SK-N-SH (cell line): ENCODE measurements at regions not wholly inside any gene's neighbourhood (a gene's known extent, or its start where the extent isn't known, plus 50 kb on each side); places are given as distances from the start of the nearest gene placed in this dataset.

Experiments
- CTCF ChIA-PET: fragments of 300-600, 350-600 bp; formaldehyde crosslinking; extraction: SDS; loops from one replicate; lab custom pipeline; 2021; lab: Yijun Ruan, JAX
- POLR2A ChIA-PET: fragments of 350-600 bp; sonication (Branson Sonifier 250); formaldehyde crosslinking; extraction: SDS; loops from one replicate; lab custom pipeline; 2020; ENCODE audit warnings: antibody characterized with exemption, inconsistent platforms; lab: Yijun Ruan, JAX
- DNase-seq: peaks from one replicate; pipeline ENCODE4 v3.0.0; 2012
- H2AFZ ChIP-seq: fragments of 200-600 bp; sonication (generic); 2 replicates; pipeline ENCODE4 v1.8.1; 2016; ENCODE audit warnings: antibody characterized with exemption, mild to moderate bottlenecking, low read depth
- H3F3A ChIP-seq: fragments of 200-600 bp; sonication (generic); replicated peaks from 2 replicates; pipeline ENCODE3; 2016; ENCODE audit warnings: antibody characterized with exemption, mild to moderate bottlenecking; ENCODE audit not compliant: insufficient read depth
- H3K27ac ChIP-seq, 2 experiments: fragments of 200-500 bp in 1 of 2; fragments of 200-600 bp in 1 of 2; sonication (Bioruptor generic) in 1 of 2; sonication (generic), shearing (Covaris generic) in 1 of 2; 2 replicates each; pipeline versions ENCODE4 v1.5.1 to v1.6.1; 2014 to 2016; ENCODE audit warnings: low read depth in 2 of 2, inconsistent platforms in 1 of 2, low read length in 1 of 2, mild to moderate bottlenecking in 1 of 2, mixed read lengths in 1 of 2
- H3K27me3 ChIP-seq: fragments of 200-600 bp; sonication (generic), shearing (Covaris generic); 2 replicates; pipeline ENCODE4 v1.6.1; 2016; ENCODE audit warnings: mixed run types; ENCODE audit not compliant: insufficient read depth
- H3K36me3 ChIP-seq, 2 experiments: fragments of 200-500 bp in 1 of 2; fragments of 200-600 bp in 1 of 2; sonication (Bioruptor generic) in 1 of 2; sonication (generic) in 1 of 2; replicated peaks in 1 of 2; 2 replicates each; pipeline versions ENCODE3 to v1.5.1; 2014 to 2016; ENCODE audit warnings: low read length in 1 of 2, mild to moderate bottlenecking in 1 of 2; ENCODE audit not compliant: insufficient read depth in 2 of 2, control insufficient read depth in 1 of 2
- H3K4me1 ChIP-seq, 2 experiments: fragments of 200-500 bp in 1 of 2; fragments of 200-600 bp in 1 of 2; sonication (Bioruptor generic) in 1 of 2; sonication (generic), shearing (Covaris generic) in 1 of 2; 2 replicates each; pipeline versions ENCODE4 v1.5.1 to v1.6.1; 2014 to 2016; ENCODE audit warnings: low read depth in 1 of 2, low read length in 1 of 2, mixed run types in 1 of 2; ENCODE audit not compliant: insufficient read depth in 2 of 2, control insufficient read depth in 1 of 2
- H3K4me2 ChIP-seq: fragments of 200-600 bp; sonication (generic), shearing (Covaris generic); 2 replicates; pipeline ENCODE4 v1.6.1; 2017; ENCODE audit warnings: mixed run types
- H3K4me3 ChIP-seq, 2 experiments: fragments of 200-500 bp in 1 of 2; fragments of 200-600 bp in 1 of 2; sonication (Bioruptor generic) in 1 of 2; sonication (generic), shearing (Covaris generic) in 1 of 2; 2 replicates each; pipeline versions ENCODE4 v1.5.1 to v1.8.1; 2014 to 2016; ENCODE audit warnings: low read depth in 2 of 2, inconsistent platforms in 1 of 2, low read length in 1 of 2, mild to moderate bottlenecking in 1 of 2, mixed read lengths in 1 of 2, moderate library complexity in 1 of 2
- H3K79me2 ChIP-seq: fragments of 200-600 bp; sonication (generic); 2 replicates; pipeline ENCODE4 v1.8.1; 2017; ENCODE audit warnings: mild to moderate bottlenecking; ENCODE audit not compliant: insufficient read depth
- H3K9ac ChIP-seq: fragments of 200-600 bp; sonication (generic); 2 replicates; pipeline ENCODE4 v1.6.1; 2017; ENCODE audit warnings: mixed run types
- H3K9me2 ChIP-seq: fragments of 200-600 bp; sonication (generic); 2 replicates; pipeline ENCODE4 v1.6.1; 2017; ENCODE audit warnings: mixed run types
- H3K9me3 ChIP-seq: fragments of 200-600 bp; sonication (generic); 2 replicates; pipeline ENCODE4 v1.6.1; 2017; ENCODE audit warnings: mixed run types, mild to moderate bottlenecking, moderate library complexity
- H4K20me1 ChIP-seq: fragments of 200-600 bp; sonication (generic); 2 replicates; pipeline ENCODE4 v1.6.1; 2017; ENCODE audit warnings: mild to moderate bottlenecking, mixed run types; ENCODE audit not compliant: insufficient read depth
- CHD2 ChIP-seq: fragments of 150-350 bp; IDR thresholded peaks from 2 replicates; pipeline ENCODE4 v1.6.1; 2018; ENCODE audit warnings: low read length; ENCODE audit not compliant: partially characterized antibody
- CTCF ChIP-seq: fragments of 200-600 bp; sonication (generic); IDR thresholded peaks from 2 replicates; pipeline ENCODE4 v1.6.1; 2017; ENCODE audit warnings: antibody characterized with exemption, mild to moderate bottlenecking, moderate library complexity
- EP300 ChIP-seq, 2 experiments: IDR thresholded peaks; 2 replicates each; pipeline versions ENCODE4 v1.4.0 to v1.6.1; 2012; ENCODE audit warnings: borderline replicate concordance in 1 of 2, low read depth in 1 of 2, low read length in 1 of 2
- EZH2phosphoT487 ChIP-seq: fragments of 200-600 bp; sonication (generic); IDR thresholded peaks from 2 replicates; pipeline ENCODE4 v1.6.1; 2017; ENCODE audit warnings: low read depth, mixed run types, mild to moderate bottlenecking, antibody characterized with exemption, moderate library complexity, borderline replicate concordance
- FOSL2 ChIP-seq: IDR thresholded peaks from 2 replicates; pipeline ENCODE4 v1.4.0; 2012; ENCODE audit warnings: low read depth, mild to moderate bottlenecking, moderate library complexity, borderline replicate concordance
- FOXM1 ChIP-seq: IDR thresholded peaks from 2 replicates; pipeline ENCODE4 v1.4.0; 2012; ENCODE audit warnings: low read depth, mild to moderate bottlenecking
- GATA2 ChIP-seq: sonication (generic); formaldehyde crosslinking; IDR thresholded peaks from 2 replicates; pipeline ENCODE4 v1.5.0; 2020; ENCODE audit warnings: mild to moderate bottlenecking, missing genetic modification reagents
- JUND ChIP-seq: IDR thresholded peaks from 2 replicates; pipeline ENCODE4 v1.4.0; 2012
- MXI1 ChIP-seq: IDR thresholded peaks from 2 replicates; pipeline ENCODE4 v1.6.1; 2012; ENCODE audit warnings: mild to moderate bottlenecking, low read depth, low read length, improper control_type of control experiment
- NFIC ChIP-seq: IDR thresholded peaks from 2 replicates; pipeline ENCODE4 v1.4.0; 2012; ENCODE audit warnings: borderline replicate concordance
- PBX3 ChIP-seq: IDR thresholded peaks from 2 replicates; pipeline ENCODE4; 2012
- RAD21 ChIP-seq: IDR thresholded peaks from 2 replicates; pipeline ENCODE4 v1.6.1; 2012; ENCODE audit warnings: mild to moderate bottlenecking, low read length
- RCOR1 ChIP-seq: fragments of 150-350 bp; IDR thresholded peaks from 2 replicates; pipeline ENCODE4 v1.6.1; 2017; ENCODE audit warnings: antibody characterized with exemption, low read length
- REST ChIP-seq: IDR thresholded peaks from 2 replicates; pipeline ENCODE4 v1.6.1; 2012; ENCODE audit warnings: mild to moderate bottlenecking, low read depth, low read length, moderate library complexity
- RXRA ChIP-seq: IDR thresholded peaks from 2 replicates; pipeline ENCODE4 v1.4.0; 2012; ENCODE audit warnings: low read depth, mild to moderate bottlenecking, borderline replicate concordance
- TAF1 ChIP-seq: IDR thresholded peaks from 2 replicates; pipeline ENCODE4 v1.6.1; 2012; ENCODE audit warnings: low read depth, mild to moderate bottlenecking, low read length, moderate library complexity, borderline replicate concordance
- TCF12 ChIP-seq: IDR thresholded peaks from 2 replicates; pipeline ENCODE4 v1.4.0; 2012
- TEAD4 ChIP-seq: IDR thresholded peaks from 2 replicates; pipeline ENCODE4 v1.4.0; 2012; ENCODE audit warnings: mild to moderate bottlenecking, borderline replicate concordance; ENCODE audit not compliant: insufficient read depth
- WGBS: methylation state at CpG from one replicate; pipeline ENCODE4 v1.1.6; 2017; ENCODE audit warnings: low lambda C conversion rate; 5-methylcytosine and 5-hydroxymethylcytosine counted together

- Histone ChIP-seq H2AFZ (no peak overlapping the region), H3K27ac (no peak overlapping the region)
- TF ChIP-seq CTCF = no peak
- no peak for TF ChIP-seq TEAD4
- no peak for TF ChIP-seq EZH2phosphoT487
- TF ChIP-seq RAD21 = no peak
- TF ChIP-seq RCOR1 = no peak
- TF ChIP-seq NFIC = no peak
- no peak for TF ChIP-seq FOSL2
- TF ChIP-seq, all 33 proteins: peak for 0
- H3K4me1 ChIP-seq = peaks cover 0 to 4% of the 10 kb centered on the region in 2 experiments; a peak in 1 of 4 replicates
- no peaks in the 10 kb centered on the region for H3K9me2 ChIP-seq
- H4K20me1 ChIP-seq = no peaks in the 10 kb centered on the region
- no peaks in the 10 kb centered on the region for H3F3A ChIP-seq
- H3K36me3 ChIP-seq = no peaks in the 10 kb centered on the region
- no peaks in the 10 kb centered on the region for H3K27me3 ChIP-seq
- no peak overlapping the region for H3K9ac ChIP-seq
- ChIA-PET POLR2A (no interaction called here), CTCF (interaction anchor here (1.1 kb wide), 1 partner anchor 10 kb away, joined by 3 read pairs; no protein-coding TSS in a partner anchor)
- no peak overlapping the region for H3K4me3 ChIP-seq
- no peak overlapping the region for H3K4me2 ChIP-seq
- WGBS = 25% methylated on average over 8 of the region's 8 CpGs
- no peaks in the 10 kb centered on the region for H3K79me2 ChIP-seq
- no peak for DNase-seq
- H3K9me3 ChIP-seq = no peaks in the 10 kb centered on the region
Observed at GRCh38 chr17:51439395-51440229, 179.3 kb downstream of the UTP18 start.

- Histone ChIP-seq H3K36me3 (no peaks in the 10 kb centered on the region), H3K4me1 (no peaks in the 10 kb centered on the region), H3F3A (no peaks in the 10 kb centered on the region), H3K27me3 (no peaks in the 10 kb centered on the region), H3K9ac (no peak overlapping the region), H3K79me2 (no peaks in the 10 kb centered on the region), H2AFZ (no peak overlapping the region), H3K4me2 (no peak overlapping the region), H3K4me3 (no peak overlapping the region), H4K20me1 (no peaks in the 10 kb centered on the region), H3K9me3 (no peaks in the 10 kb centered on the region), H3K27ac (no peak overlapping the region), H3K9me2 (no peaks in the 10 kb centered on the region)
- POLR2A ChIA-PET = interaction anchor here (0.5 kb wide), 1 partner anchor 25 kb away, joined by 3 read pairs; no protein-coding TSS in a partner anchor
- CTCF ChIA-PET = interaction anchor here (0.6 to 2.0 kb wide), 4 partner anchors 21 to 198 kb away, joined by 3 to 13 read pairs (median 3); no protein-coding TSS in a partner anchor
- WGBS = 25% methylated on average over 1 of the region's 1 CpG
- DNase-seq = no peak
- TF ChIP-seq FOXM1 = no peak
- no peak for TF ChIP-seq REST
- no peak for TF ChIP-seq PBX3
- TF ChIP-seq EP300 (IDR thresholded peaks at IDR 0.05; ENCODE audit: borderline replicate concordance in 1 of 2, low read depth in 1 of 2, low read length in 1 of 2) = no peak
- TF ChIP-seq TAF1 = no peak
- no peak for TF ChIP-seq CHD2
- no peak for TF ChIP-seq MXI1
- TF ChIP-seq GATA2 (CRISPR knock-in tag) = no peak
- no peak for TF ChIP-seq TCF12
- TF ChIP-seq CTCF = no peak
- TF ChIP-seq NFIC = no peak
- no peak for TF ChIP-seq RXRA
- no peak for TF ChIP-seq RAD21
- no peak for TF ChIP-seq JUND
Observed at GRCh38 chr17:51441431-51441830, 181.1 kb downstream of the UTP18 start.
